ENCODE measurements at regions not wholly inside any gene's neighbourhood (a gene's known extent, or its start where the extent isn't known, plus 50 kb on each side); places are given as distances from the start of the nearest gene placed in this dataset.

DNA sequence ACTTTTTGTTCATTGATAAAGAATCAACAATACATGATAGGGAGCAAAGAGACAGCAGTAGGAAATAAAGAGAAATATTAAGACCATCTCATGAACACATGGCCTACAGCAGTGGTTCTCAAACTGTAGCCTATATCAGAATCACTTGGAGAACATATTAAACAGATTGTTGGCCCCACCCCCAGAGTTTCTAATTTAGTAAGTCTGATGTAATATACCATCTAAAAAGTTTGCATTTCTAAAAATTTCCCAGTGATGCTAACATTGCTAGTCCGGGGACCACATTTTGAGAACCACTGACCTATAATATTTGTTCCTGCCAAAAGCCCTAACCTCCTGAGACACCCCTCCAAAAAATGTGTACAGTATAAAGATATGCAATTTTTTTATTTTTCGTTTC lies 306.2 kb upstream of the NREP start:
- TF ChIP-seq, protein P1, sequence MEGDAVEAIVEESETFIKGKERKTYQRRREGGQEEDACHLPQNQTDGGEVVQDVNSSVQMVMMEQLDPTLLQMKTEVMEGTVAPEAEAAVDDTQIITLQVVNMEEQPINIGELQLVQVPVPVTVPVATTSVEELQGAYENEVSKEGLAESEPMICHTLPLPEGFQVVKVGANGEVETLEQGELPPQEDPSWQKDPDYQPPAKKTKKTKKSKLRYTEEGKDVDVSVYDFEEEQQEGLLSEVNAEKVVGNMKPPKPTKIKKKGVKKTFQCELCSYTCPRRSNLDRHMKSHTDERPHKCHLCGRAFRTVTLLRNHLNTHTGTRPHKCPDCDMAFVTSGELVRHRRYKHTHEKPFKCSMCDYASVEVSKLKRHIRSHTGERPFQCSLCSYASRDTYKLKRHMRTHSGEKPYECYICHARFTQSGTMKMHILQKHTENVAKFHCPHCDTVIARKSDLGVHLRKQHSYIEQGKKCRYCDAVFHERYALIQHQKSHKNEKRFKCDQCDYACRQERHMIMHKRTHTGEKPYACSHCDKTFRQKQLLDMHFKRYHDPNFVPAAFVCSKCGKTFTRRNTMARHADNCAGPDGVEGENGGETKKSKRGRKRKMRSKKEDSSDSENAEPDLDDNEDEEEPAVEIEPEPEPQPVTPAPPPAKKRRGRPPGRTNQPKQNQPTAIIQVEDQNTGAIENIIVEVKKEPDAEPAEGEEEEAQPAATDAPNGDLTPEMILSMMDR (IDR thresholded peaks at IDR 0.05; ENCODE audit: extremely low read depth in 1 of 2, insufficient read depth in 1 of 2, low read depth in 1 of 2, low read length in 2 of 2): no peak
- TF ChIP-seq EZH2 (IDR thresholded peaks at IDR 0.05; ENCODE audit: borderline replicate concordance, low read depth, low read length, severe bottlenecking) (no peak), MYC (IDR thresholded peaks at IDR 0.05; ENCODE audit: low read depth, low read length) (no peak), POLR2A (IDR thresholded peaks at IDR 0.05; ENCODE audit: low read depth, low read length) (no peak), POLR2AphosphoS5 (IDR thresholded peaks at IDR 0.05; ENCODE audit: insufficient read depth, low read depth, low read length) (no peak)
- TF ChIP-seq, protein P2, sequence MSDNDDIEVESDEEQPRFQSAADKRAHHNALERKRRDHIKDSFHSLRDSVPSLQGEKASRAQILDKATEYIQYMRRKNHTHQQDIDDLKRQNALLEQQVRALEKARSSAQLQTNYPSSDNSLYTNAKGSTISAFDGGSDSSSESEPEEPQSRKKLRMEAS (IDR thresholded peaks at IDR 0.05; ENCODE audit: insufficient read depth, insufficient read length): no peak
